ENCODE measurements at regions not wholly inside any gene's neighbourhood (a gene's known extent, or its start where the extent isn't known, plus 50 kb on each side); places are given as distances from the start of the nearest gene placed in this dataset.

- no peak for TF ChIP-seq CTCF (IDR thresholded peaks at IDR 0.05; ENCODE audit: low read length)
- no peak for TF ChIP-seq EZH2 (IDR thresholded peaks at IDR 0.05; ENCODE audit: borderline replicate concordance, low read length)
These were observed 272.8 kb downstream of the CYRIA start for GRCh38 chr2:16392647-16393499.
